Ovary (tissue), 3 donors: ENCODE measurements at regions not wholly inside any gene's neighbourhood (a gene's known extent, or its start where the extent isn't known, plus 50 kb on each side); places are given as distances from the start of the nearest gene placed in this dataset.
"Not testable (repeated sequence)": the region's sequence is repeated elsewhere in the genome, so short reads cannot be mapped to it uniquely, and the experiment has no call there.

ENCODE experiments used
- CTCF ChIP-seq, 3 donors: fragments of 450-650 bp in 2 of 3; fragments of 200-600 bp in 1 of 3; IDR thresholded peaks; one replicate each; pipeline versions ENCODE4 v1.5.1 to v1.8.0; 2016 to 2022; ENCODE audit warnings: antibody characterized with exemption in 3 of 3, mild to moderate bottlenecking in 1 of 3
- POLR2A ChIP-seq: fragments of 450-650 bp; IDR thresholded peaks from one replicate; pipeline ENCODE4 v1.6.1; 2017; ENCODE audit warnings: antibody characterized with exemption, mild to moderate bottlenecking, moderate library complexity
- donor health status: DM: no; HTN: no; CAD: no.

GRCh38 chr12:86944197-86944819 lies 688.1 kb upstream of the MGAT4C start:
- TF ChIP-seq CTCF (IDR thresholded peaks at IDR 0.05); POLR2A: not testable (repeated sequence)
